ENCODE measurements at regions not wholly inside any gene's neighbourhood (a gene's known extent, or its start where the extent isn't known, plus 50 kb on each side); places are given as distances from the start of the nearest gene placed in this dataset.

GRCh38 chr5:163595932-163596607, 90.7 kb downstream of the MAT2B start (continued):
- TF ChIP-seq SKIL (CRISPR knock-in tag; IDR thresholded peaks at IDR 0.05; ENCODE audit: borderline replicate concordance), result no peak

- no peaks in the 10 kb centered on the region for H4K20me1 ChIP-seq (ENCODE audit: insufficient read depth, low read length)
- H3K79me2 ChIP-seq (ENCODE audit: insufficient read depth, low read length), result no peaks in the 10 kb centered on the region
- H2AFZ ChIP-seq (ENCODE audit: low read length), result no peak overlapping the region
- no peaks in the 10 kb centered on the region for H3K9me3 ChIP-seq (ENCODE audit: low read length)
- TF ChIP-seq POGK (CRISPR knock-in tag; conservative IDR thresholded peaks at IDR 0.05), result no peak
- TF ChIP-seq ZNF441 (CRISPR knock-in tag; IDR thresholded peaks at IDR 0.05; ENCODE audit: borderline replicate concordance), result no peak
- TF ChIP-seq MAZ (IDR thresholded peaks at IDR 0.05; ENCODE audit: borderline replicate concordance, low read depth, low read length), result no peak
- TF ChIP-seq MAZ (CRISPR knock-in tag; IDR thresholded peaks at IDR 0.05; ENCODE audit: low read depth), result no peak
- no peak for TF ChIP-seq PCBP2 (optimal IDR thresholded peaks at IDR 0.05; ENCODE audit: low read depth, low read length, poor library complexity, severe bottlenecking)
- TF ChIP-seq NFYB (CRISPR knock-in tag; IDR thresholded peaks at IDR 0.05), result no peak
- TF ChIP-seq BCLAF1 (IDR thresholded peaks at IDR 0.05), result no peak
- in situ Hi-C loops (cut with HindIII; ENCODE audit: extremely low pct_ligation_motif_present, low pct_unique_long_range_greater_than_20kb), result no loop called here
- WGBS (ENCODE audit: low lambda C conversion rate), result 7% methylated on average over 5 of the region's 5 CpGs
- no peak overlapping the region for H3K4me3 ChIP-seq (replicated peaks in 1 of 3; ENCODE audit: insufficient read depth in 1 of 3, low read depth in 2 of 3, low read length in 3 of 3)
- intact Hi-C loops (cut with micrococcal nuclease; ENCODE audit: unreplicated experiment), result no loop called here
- BruUV-seq (replicated peaks), result no TSS peak
- no peak overlapping the region for H3K27ac ChIP-seq (ENCODE audit: extremely low read length, insufficient read depth, low read length)
- no peaks in the 10 kb centered on the region for H3K27me3 ChIP-seq (ENCODE audit: control insufficient read depth in 1 of 2, insufficient read depth in 2 of 2, low read length in 2 of 2)
- no peaks in the 10 kb centered on the region for H3K36me3 ChIP-seq (replicated peaks in 1 of 2; ENCODE audit: control insufficient read depth in 1 of 2, insufficient read depth in 2 of 2, low read length in 2 of 2)
- FAIRE-seq, result no peak
- no peaks in the 10 kb centered on the region for H3K4me1 ChIP-seq (ENCODE audit: insufficient read depth, low read length)
- ATAC-seq, result no peak
- DNase-seq (ENCODE audit: low spot score), result no peak
- CTCF ChIA-PET (ENCODE audit: low intra/inter-chr PET ratio, low total read pairs), result no interaction called here
- no peak overlapping the region for H3K4me2 ChIP-seq (ENCODE audit: low read depth, low read length)
- no peak overlapping the region for H3K9ac ChIP-seq (ENCODE audit: insufficient read depth, low read depth, low read length)
- POLR2A ChIA-PET, result no interaction called here
These were observed 91.3 kb downstream of the MAT2B start for GRCh38 chr5:163596608-163597315.
